ENCODE measurements at regions not wholly inside any gene's neighbourhood (a gene's known extent, or its start where the extent isn't known, plus 50 kb on each side); places are given as distances from the start of the nearest gene placed in this dataset.

DNA sequence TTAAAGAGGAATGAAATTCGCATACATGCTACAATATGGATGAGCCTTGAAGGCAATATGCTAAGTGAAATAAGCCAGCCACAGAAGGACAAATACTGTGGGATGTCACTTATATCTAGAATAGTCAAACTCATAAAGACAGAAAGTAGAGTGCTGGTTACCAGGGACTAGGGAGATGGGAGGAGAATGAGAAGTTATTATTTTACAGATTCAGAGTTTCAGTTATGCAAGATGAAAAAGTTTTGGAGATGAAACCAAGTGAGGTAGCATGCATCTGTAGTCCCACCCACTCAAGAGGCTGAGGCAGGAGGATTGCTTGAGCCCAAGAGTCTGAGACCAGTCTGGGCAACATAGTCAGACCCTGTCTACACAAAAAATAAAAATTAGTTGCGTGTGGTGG is 82.5 kb upstream of the ARID1B start:
- Histone ChIP-seq H3K4me1 (ENCODE audit: control insufficient read depth in 2 of 2, insufficient read depth in 2 of 2, low read length in 1 of 2) (no peaks in the 10 kb centered on the region), H3K36me3 (ENCODE audit: control insufficient read depth in 2 of 2, insufficient read depth in 2 of 2, low read length in 1 of 2) (no peaks in the 10 kb centered on the region), H3K27me3 (ENCODE audit: control insufficient read depth in 1 of 2, insufficient read depth in 2 of 2, low read length in 2 of 2) (no peaks in the 10 kb centered on the region), H3K4me3 (ENCODE audit: low read depth in 1 of 2, low read length in 2 of 2) (no peak overlapping the region), H3K9me3 (ENCODE audit: control insufficient read depth in 2 of 2, insufficient read depth in 1 of 2, low read depth in 1 of 2, low read length in 1 of 2) (no peaks in the 10 kb centered on the region), H3K27ac (ENCODE audit: low read depth in 2 of 2, low read length in 1 of 2) (no peak overlapping the region)
- WGBS, 2 donors, result 94 to 97% methylated on average over 2 of the region's 2 CpGs

DNA sequence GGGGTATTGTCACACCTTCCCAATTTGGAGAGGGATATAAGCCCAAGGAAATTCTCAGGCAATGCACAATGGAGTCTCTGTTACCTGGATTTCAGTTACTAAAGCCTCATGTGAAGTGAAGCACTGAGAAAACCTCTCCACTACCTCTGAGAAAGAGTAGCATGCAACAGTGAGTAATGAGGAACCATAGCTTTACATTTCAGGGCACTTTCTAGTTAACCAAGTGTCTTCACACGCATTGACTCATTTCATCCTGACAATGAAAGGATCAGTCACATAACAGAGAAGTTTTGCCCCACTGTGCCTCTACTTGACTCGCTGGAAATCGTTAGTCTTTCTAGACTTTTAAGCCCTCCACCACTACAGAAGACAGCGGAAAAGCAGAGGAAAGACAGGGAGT is 86.2 kb upstream of the ARID1B start:
- Histone ChIP-seq H3K27me3 (ENCODE audit: control insufficient read depth in 1 of 2, insufficient read depth in 2 of 2, low read length in 2 of 2) (no peaks in the 10 kb centered on the region), H3K9me3 (ENCODE audit: control insufficient read depth in 2 of 2, insufficient read depth in 1 of 2, low read depth in 1 of 2, low read length in 1 of 2) (no peaks in the 10 kb centered on the region), H3K36me3 (ENCODE audit: control insufficient read depth in 2 of 2, insufficient read depth in 2 of 2, low read length in 1 of 2) (no peaks in the 10 kb centered on the region), H3K27ac (ENCODE audit: low read depth in 2 of 2, low read length in 1 of 2) (no peak overlapping the region), H3K4me3 (ENCODE audit: low read depth in 1 of 2, low read length in 2 of 2) (no peak overlapping the region), H3K4me1 (ENCODE audit: control insufficient read depth in 2 of 2, insufficient read depth in 2 of 2, low read length in 1 of 2) (no peaks in the 10 kb centered on the region)
- WGBS, 2 donors, result 86 to 87% methylated on average over 4 of the region's 4 CpGs

DNA sequence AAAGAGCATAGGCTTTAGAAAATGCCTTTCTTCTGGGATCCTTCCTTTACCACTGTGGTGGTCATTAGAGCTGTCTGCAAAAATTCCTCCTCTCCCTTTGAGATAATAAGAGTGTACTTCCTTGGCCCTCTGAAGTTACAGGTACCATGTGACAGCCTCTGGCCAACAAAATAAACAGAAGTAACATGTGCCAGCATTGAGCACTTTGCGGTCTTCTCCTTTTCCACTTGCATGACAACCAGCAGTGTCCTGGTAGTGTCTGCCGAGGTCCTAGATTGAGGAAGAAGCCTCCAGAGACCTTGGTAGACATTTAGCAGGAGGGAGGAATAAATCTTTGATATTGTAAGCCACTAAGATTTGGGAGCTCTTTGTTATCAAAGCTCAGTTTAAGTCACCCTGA is 87.5 kb upstream of the ARID1B start:
- 90 to 95% methylated on average over 2 of the region's 2 CpGs for WGBS, 2 donors
- Histone ChIP-seq H3K36me3 (ENCODE audit: control insufficient read depth in 2 of 2, insufficient read depth in 2 of 2, low read length in 1 of 2) (no peaks in the 10 kb centered on the region), H3K27me3 (ENCODE audit: control insufficient read depth in 1 of 2, insufficient read depth in 2 of 2, low read length in 2 of 2) (no peaks in the 10 kb centered on the region), H3K9me3 (ENCODE audit: control insufficient read depth in 2 of 2, insufficient read depth in 1 of 2, low read depth in 1 of 2, low read length in 1 of 2) (no peaks in the 10 kb centered on the region), H3K4me3 (ENCODE audit: low read depth in 1 of 2, low read length in 2 of 2) (no peak overlapping the region), H3K27ac (ENCODE audit: low read depth in 2 of 2, low read length in 1 of 2) (no peak overlapping the region), H3K4me1 (ENCODE audit: control insufficient read depth in 2 of 2, insufficient read depth in 2 of 2, low read length in 1 of 2) (no peaks in the 10 kb centered on the region)

DNA sequence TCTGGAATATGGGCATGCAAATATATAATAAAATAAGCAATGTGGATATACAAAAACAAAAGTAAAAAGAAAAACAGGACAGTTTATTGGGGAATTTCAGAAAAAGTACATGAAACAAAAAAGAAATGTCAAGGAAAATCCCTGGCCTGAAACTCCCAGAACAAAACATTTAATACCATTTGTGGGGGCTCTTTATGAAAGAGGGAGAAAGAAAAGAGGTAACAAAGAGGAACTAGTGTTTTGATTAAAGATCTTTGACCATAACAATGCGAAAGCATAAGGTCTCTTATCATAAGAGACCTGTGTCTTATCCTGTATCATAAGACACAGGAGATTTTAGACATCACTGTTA is 88.6 kb upstream of the ARID1B start:
- Histone ChIP-seq H3K9me3 (ENCODE audit: control insufficient read depth in 2 of 2, insufficient read depth in 1 of 2, low read depth in 1 of 2, low read length in 1 of 2) (no peaks in the 10 kb centered on the region), H3K4me1 (ENCODE audit: control insufficient read depth in 2 of 2, insufficient read depth in 2 of 2, low read length in 1 of 2) (no peaks in the 10 kb centered on the region), H3K36me3 (ENCODE audit: control insufficient read depth in 2 of 2, insufficient read depth in 2 of 2, low read length in 1 of 2) (no peaks in the 10 kb centered on the region), H3K4me3 (ENCODE audit: low read depth in 1 of 2, low read length in 2 of 2) (no peak overlapping the region), H3K27ac (ENCODE audit: low read depth in 2 of 2, low read length in 1 of 2) (no peak overlapping the region), H3K27me3 (ENCODE audit: control insufficient read depth in 1 of 2, insufficient read depth in 2 of 2, low read length in 2 of 2) (no peaks in the 10 kb centered on the region)
- 93 to 97% methylated on average over 1 of the region's 1 CpG for WGBS, 2 donors

DNA sequence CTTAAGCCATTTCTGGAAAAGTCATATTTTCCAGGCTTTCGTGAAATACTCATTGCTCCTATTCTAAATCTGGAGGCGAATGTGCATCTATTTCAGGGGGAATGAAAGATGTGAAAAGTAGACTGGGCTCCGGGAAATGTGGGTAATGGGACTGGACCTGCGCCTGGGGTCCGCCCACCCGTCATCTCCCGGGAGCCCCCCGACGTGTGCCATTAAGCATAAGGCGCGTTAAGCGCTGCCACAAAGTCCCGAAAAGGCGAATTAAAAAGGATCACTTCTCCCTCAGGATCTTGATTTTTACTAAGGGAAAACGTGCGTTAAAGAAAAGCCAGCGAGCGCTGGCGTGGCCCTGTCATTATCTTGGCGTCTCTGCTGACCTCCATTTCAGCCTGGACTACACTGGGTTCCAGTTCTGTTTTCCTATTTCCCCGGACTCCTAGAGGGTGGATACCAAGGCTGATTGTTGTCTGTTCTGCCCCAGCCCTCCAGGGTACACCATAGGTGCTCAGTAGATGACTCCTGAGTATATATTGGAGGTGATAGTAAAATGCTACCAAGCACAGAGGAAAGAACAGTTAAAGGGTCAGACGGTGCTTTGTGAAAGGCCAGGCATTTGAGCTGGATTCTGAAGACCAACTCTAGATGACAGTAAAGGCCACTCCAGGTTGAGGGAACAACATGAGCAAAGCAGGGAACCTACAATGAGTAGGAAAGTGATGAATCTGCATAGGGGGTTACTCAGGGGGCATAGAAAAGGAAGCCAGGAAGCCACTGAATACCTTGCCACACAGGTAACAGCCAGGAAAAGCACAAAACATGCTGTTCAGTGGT is 89.2 kb upstream of the ARID1B start:
- H3K36me3 ChIP-seq (ENCODE audit: control insufficient read depth in 2 of 2, insufficient read depth in 2 of 2, low read length in 1 of 2), result no peaks in the 10 kb centered on the region
- H3K27ac ChIP-seq (ENCODE audit: low read depth in 2 of 2, low read length in 1 of 2), result peak overlapping the region; percentile 95 to 99
- 7 to 9% methylated on average over 22 of the region's 22 CpGs for whole genome bisulfite sequencing, 2 donors
- no peaks in the 10 kb centered on the region for H3K4me1 ChIP-seq (ENCODE audit: control insufficient read depth in 2 of 2, insufficient read depth in 2 of 2, low read length in 1 of 2)
- peak overlapping the region; percentile 65 to 74 for H3K4me3 ChIP-seq (ENCODE audit: low read depth in 1 of 2, low read length in 2 of 2)
- H3K27me3 ChIP-seq (ENCODE audit: control insufficient read depth in 1 of 2, insufficient read depth in 2 of 2, low read length in 2 of 2), result no peaks in the 10 kb centered on the region
- H3K9me3 ChIP-seq (ENCODE audit: control insufficient read depth in 2 of 2, insufficient read depth in 1 of 2, low read depth in 1 of 2, low read length in 1 of 2), result no peaks in the 10 kb centered on the region

DNA sequence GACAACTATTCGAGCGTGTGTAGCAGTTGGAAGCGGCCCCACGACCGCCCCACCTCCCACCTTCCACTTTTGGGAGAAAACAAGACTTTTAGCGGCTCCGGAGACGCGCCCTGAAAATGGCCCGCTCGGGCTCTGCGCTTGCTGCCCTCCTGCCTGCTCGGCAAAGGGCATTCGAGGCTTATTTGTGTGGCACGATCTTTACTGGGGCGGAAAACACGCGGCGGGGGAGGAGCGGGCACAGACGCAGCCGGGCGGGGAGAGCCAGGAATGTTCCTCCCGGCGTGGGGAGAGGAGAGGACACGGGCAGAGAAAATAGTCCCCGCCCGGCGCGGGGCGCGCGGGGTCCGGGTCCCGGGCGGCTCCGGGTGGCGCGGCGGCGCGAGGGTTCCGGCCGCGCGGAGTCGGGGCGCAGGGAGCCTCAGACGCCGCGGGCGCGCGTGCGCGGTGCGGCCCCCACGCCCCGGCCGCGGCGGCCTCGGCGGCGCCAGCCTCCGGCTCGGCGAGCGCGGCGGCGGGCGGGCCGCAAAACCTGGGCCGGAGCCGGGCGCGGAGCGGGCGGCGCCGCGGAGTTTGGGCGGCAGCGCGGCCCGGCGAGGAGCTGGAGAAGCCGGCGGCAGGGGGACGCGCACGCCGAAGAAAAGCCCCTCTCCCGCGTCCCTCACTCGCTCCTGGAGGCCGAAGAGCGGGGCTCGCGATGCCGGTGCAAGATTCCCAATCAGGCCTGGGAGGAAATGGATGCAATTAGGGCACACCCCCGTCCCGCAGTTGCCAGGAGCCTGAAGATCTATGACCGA is 90.0 kb upstream of the ARID1B start:
- Histone ChIP-seq H3K4me1 (ENCODE audit: control insufficient read depth in 2 of 2, insufficient read depth in 2 of 2, low read length in 1 of 2) (no peaks in the 10 kb centered on the region), H3K9me3 (ENCODE audit: control insufficient read depth in 2 of 2, insufficient read depth in 1 of 2, low read depth in 1 of 2, low read length in 1 of 2) (no peaks in the 10 kb centered on the region), H3K27ac (ENCODE audit: low read depth in 2 of 2, low read length in 1 of 2) (peak overlapping the region; percentile 99), H3K27me3 (ENCODE audit: control insufficient read depth in 1 of 2, insufficient read depth in 2 of 2, low read length in 2 of 2) (no peaks in the 10 kb centered on the region), H3K36me3 (ENCODE audit: control insufficient read depth in 2 of 2, insufficient read depth in 2 of 2, low read length in 1 of 2) (no peaks in the 10 kb centered on the region), H3K4me3 (ENCODE audit: low read depth in 1 of 2, low read length in 2 of 2) (peak overlapping the region; percentile 65 to 74)
- WGBS, 2 donors, result 0 to 2% methylated on average over 60 to 105 of the region's 105 CpGs

DNA sequence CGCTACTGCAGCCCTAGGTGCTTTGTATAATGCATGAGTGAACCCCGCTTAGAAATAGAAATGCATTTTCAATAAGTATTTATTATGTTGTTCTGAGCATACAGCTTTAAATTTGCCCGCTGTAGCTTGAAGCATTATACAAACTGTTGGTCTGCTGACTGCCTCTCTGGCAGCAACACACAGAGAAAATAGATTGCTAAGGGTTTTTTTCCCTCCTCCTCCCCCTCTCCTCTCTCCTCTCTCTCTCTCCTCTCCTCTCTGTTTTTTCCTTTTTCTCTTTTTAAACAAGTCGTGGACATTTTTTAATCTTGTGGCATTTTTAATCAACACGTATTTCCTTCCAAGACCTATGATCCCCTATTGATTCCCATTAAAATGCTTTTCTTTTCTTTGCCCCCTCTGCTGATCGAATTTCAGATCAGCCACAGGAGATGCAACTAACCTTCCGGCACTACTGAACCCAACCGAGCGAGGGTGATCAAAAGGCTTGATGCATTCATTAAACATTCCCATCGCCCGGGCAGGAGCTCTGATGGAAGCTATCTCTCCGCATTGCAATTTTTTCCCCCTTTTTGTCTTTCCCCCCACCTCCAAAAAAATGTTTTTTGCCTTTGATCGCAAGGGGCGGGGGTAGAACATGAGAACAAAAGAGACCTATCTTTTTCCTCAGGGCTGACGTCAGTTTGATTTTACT is 90.7 kb upstream of the ARID1B start:
- WGBS, 2 donors, result 1% methylated on average over 15 of the region's 15 CpGs
- Histone ChIP-seq H3K4me1 (ENCODE audit: control insufficient read depth in 2 of 2, insufficient read depth in 2 of 2, low read length in 1 of 2) (no peaks in the 10 kb centered on the region), H3K9me3 (ENCODE audit: control insufficient read depth in 2 of 2, insufficient read depth in 1 of 2, low read depth in 1 of 2, low read length in 1 of 2) (no peaks in the 10 kb centered on the region), H3K36me3 (ENCODE audit: control insufficient read depth in 2 of 2, insufficient read depth in 2 of 2, low read length in 1 of 2) (no peaks in the 10 kb centered on the region), H3K27me3 (ENCODE audit: control insufficient read depth in 1 of 2, insufficient read depth in 2 of 2, low read length in 2 of 2) (no peaks in the 10 kb centered on the region), H3K4me3 (ENCODE audit: low read depth in 1 of 2, low read length in 2 of 2) (peak overlapping the region; percentile 65 to 66), H3K27ac (ENCODE audit: low read depth in 2 of 2, low read length in 1 of 2) (peak overlapping the region; percentile 99)

DNA sequence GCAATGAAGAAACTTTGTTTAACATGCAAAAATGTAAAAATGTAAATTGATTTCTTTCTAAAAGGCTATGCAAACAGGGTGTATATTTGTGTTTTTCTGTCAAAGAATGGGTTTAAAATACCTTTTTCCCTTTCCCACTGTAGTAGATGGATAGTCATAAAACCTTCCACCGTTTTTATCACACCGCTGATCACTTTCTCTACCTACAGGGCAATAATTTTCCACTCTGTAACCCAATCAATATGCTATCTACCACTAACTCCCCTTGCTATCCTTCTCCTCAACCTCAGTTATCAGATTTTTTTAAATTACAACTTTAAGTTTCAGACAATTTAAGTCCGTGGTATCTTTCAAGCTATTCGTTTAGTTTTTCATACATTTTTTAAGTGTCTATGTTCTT is 91.4 kb upstream of the ARID1B start:
- Histone ChIP-seq H3K27ac (ENCODE audit: low read depth in 2 of 2, low read length in 1 of 2) (peak overlapping the region; percentile 99), H3K4me3 (ENCODE audit: low read depth in 1 of 2, low read length in 2 of 2) (peak overlapping the region in 1 of 2 donors; percentile 65), H3K27me3 (ENCODE audit: control insufficient read depth in 1 of 2, insufficient read depth in 2 of 2, low read length in 2 of 2) (no peaks in the 10 kb centered on the region), H3K36me3 (ENCODE audit: control insufficient read depth in 2 of 2, insufficient read depth in 2 of 2, low read length in 1 of 2) (no peaks in the 10 kb centered on the region), H3K4me1 (ENCODE audit: control insufficient read depth in 2 of 2, insufficient read depth in 2 of 2, low read length in 1 of 2) (no peaks in the 10 kb centered on the region), H3K9me3 (ENCODE audit: control insufficient read depth in 2 of 2, insufficient read depth in 1 of 2, low read depth in 1 of 2, low read length in 1 of 2) (no peaks in the 10 kb centered on the region)
- WGBS, 2 donors, result 10 to 18% methylated on average over 4 of the region's 4 CpGs

DNA sequence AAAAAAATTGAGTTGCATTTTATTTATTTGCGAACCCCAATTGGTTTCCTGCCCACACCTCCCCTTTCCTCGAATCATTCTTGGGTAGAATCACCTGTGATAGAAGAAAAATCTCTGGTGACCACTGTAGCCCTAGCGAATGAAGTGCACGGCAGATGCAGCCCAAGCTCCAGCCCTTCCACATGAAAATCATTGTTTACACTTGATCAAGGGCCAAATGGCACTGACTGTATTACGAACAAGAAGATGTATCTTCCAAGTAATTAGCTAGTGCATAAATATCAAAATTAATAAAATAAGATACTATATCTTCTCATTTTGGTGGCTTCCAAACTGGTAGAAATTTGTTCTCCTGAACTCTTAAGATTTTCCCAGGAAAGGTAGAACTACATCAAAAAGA is 93.4 kb upstream of the ARID1B start:
- Histone ChIP-seq H3K4me3 (ENCODE audit: low read depth in 1 of 2, low read length in 2 of 2) (no peak overlapping the region), H3K27me3 (ENCODE audit: control insufficient read depth in 1 of 2, insufficient read depth in 2 of 2, low read length in 2 of 2) (no peaks in the 10 kb centered on the region), H3K36me3 (ENCODE audit: control insufficient read depth in 2 of 2, insufficient read depth in 2 of 2, low read length in 1 of 2) (no peaks in the 10 kb centered on the region), H3K4me1 (ENCODE audit: control insufficient read depth in 2 of 2, insufficient read depth in 2 of 2, low read length in 1 of 2) (no peaks in the 10 kb centered on the region), H3K9me3 (ENCODE audit: control insufficient read depth in 2 of 2, insufficient read depth in 1 of 2, low read depth in 1 of 2, low read length in 1 of 2) (no peaks in the 10 kb centered on the region), H3K27ac (ENCODE audit: low read depth in 2 of 2, low read length in 1 of 2) (no peak overlapping the region)
- whole genome bisulfite sequencing, 2 donors, result 87% methylated on average over 5 of the region's 5 CpGs
